ENCODE measurements at regions not wholly inside any gene's neighbourhood (a gene's known extent, or its start where the extent isn't known, plus 50 kb on each side); places are given as distances from the start of the nearest gene placed in this dataset.

- no peak overlapping the region for H3K9ac ChIP-seq (ENCODE audit: low read length)
- no peak overlapping the region for H3K4me2 ChIP-seq (ENCODE audit: low read length)
- no peaks in the 10 kb centered on the region for H4K20me1 ChIP-seq (ENCODE audit: insufficient read depth)
- H3K9me3 ChIP-seq (ENCODE audit: low read length) = no peaks in the 10 kb centered on the region
- no peaks in the 10 kb centered on the region for H3K9me2 ChIP-seq (ENCODE audit: insufficient read depth, low read length)
- no peak for TF ChIP-seq POLR2AphosphoS5 (IDR thresholded peaks at IDR 0.05)
- no peak for TF ChIP-seq MXI1 (conservative IDR thresholded peaks at IDR 0.05; ENCODE audit: poor library complexity, severe bottlenecking)
- no peak for TF ChIP-seq SMC3 (conservative IDR thresholded peaks at IDR 0.05; ENCODE audit: poor library complexity)
- TF ChIP-seq REST (IDR thresholded peaks at IDR 0.05; ENCODE audit: borderline replicate concordance) = no peak
- TF ChIP-seq CTCF (IDR thresholded peaks at IDR 0.05; ENCODE audit: poor library complexity, severe bottlenecking) = no peak
- H3K27ac ChIP-seq (ENCODE audit: low read length) = no peak overlapping the region
- no peaks in the 10 kb centered on the region for H3K27me3 ChIP-seq (ENCODE audit: insufficient read depth, low read depth, low read length)
- H3K36me3 ChIP-seq (ENCODE audit: insufficient read depth, low read length) = no peaks in the 10 kb centered on the region
- no peak overlapping the region for H3K4me3 ChIP-seq (ENCODE audit: low read length)
- no peaks in the 10 kb centered on the region for H3K79me2 ChIP-seq (replicated peaks; ENCODE audit: insufficient read depth, low read length)
- no peaks in the 10 kb centered on the region for H3F3A ChIP-seq (ENCODE audit: insufficient read depth, low read length, poor library complexity, severe bottlenecking)
- H2AFZ ChIP-seq (ENCODE audit: low read depth, low read length) = no peak overlapping the region
Observed at GRCh38 chr22:22803285-22803853, 84.2 kb upstream of the IGLL5 start.

GRCh38 chr22:22810018-22810427 is 77.6 kb upstream of the IGLL5 start:
- H3K9me2 ChIP-seq (ENCODE audit: insufficient read depth, low read length) = no peaks in the 10 kb centered on the region
- TF ChIP-seq EZH2 (IDR thresholded peaks at IDR 0.05; ENCODE audit: borderline replicate concordance, insufficient read depth, low read length, poor library complexity, severe bottlenecking) (no peak), TAF1 (IDR thresholded peaks at IDR 0.05; ENCODE audit: low read depth) (no peak), MXI1 (conservative IDR thresholded peaks at IDR 0.05; ENCODE audit: poor library complexity, severe bottlenecking) (no peak), RAD21 (conservative IDR thresholded peaks at IDR 0.05) (no peak), EP300 (conservative IDR thresholded peaks at IDR 0.05; ENCODE audit: poor library complexity, severe bottlenecking) (no peak), POLR2AphosphoS5 (IDR thresholded peaks at IDR 0.05) (no peak), CTCF (IDR thresholded peaks at IDR 0.05; ENCODE audit: poor library complexity, severe bottlenecking) (no peak), SMC3 (conservative IDR thresholded peaks at IDR 0.05; ENCODE audit: poor library complexity) (no peak), REST (IDR thresholded peaks at IDR 0.05; ENCODE audit: borderline replicate concordance) (no peak)
- H2AFZ ChIP-seq (ENCODE audit: low read depth, low read length) = no peak overlapping the region
- no peak overlapping the region for H3K4me3 ChIP-seq (ENCODE audit: low read length)
- no peaks in the 10 kb centered on the region for H3K27me3 ChIP-seq (ENCODE audit: insufficient read depth, low read depth, low read length)
- no peaks in the 10 kb centered on the region for H3F3A ChIP-seq (ENCODE audit: insufficient read depth, low read length, poor library complexity, severe bottlenecking)
- H3K9me3 ChIP-seq (ENCODE audit: low read length) = no peaks in the 10 kb centered on the region
- H3K27ac ChIP-seq (ENCODE audit: low read length) = no peak overlapping the region
- no peaks in the 10 kb centered on the region for H3K36me3 ChIP-seq (ENCODE audit: insufficient read depth, low read length)
- H4K20me1 ChIP-seq (ENCODE audit: insufficient read depth) = no peaks in the 10 kb centered on the region
- no peak overlapping the region for H3K9ac ChIP-seq (ENCODE audit: low read length)
- no peaks in the 10 kb centered on the region for H3K79me2 ChIP-seq (replicated peaks; ENCODE audit: insufficient read depth, low read length)
- H3K4me2 ChIP-seq (ENCODE audit: low read length) = no peak overlapping the region

Measured in neural cell (in vitro differentiated cells).